Fibroblast of lung (primary cell): ENCODE measurements at regions not wholly inside any gene's neighbourhood (a gene's known extent, or its start where the extent isn't known, plus 50 kb on each side); places are given as distances from the start of the nearest gene placed in this dataset.

Source experiments
- CTCF ChIP-seq, 2 donors: IDR thresholded peaks in 1 of 2; conservative IDR thresholded peaks in 1 of 2; 1 replicate in 1 of 2; 2 replicates in 1 of 2; pipeline ENCODE4 v1.5.1; 2011 to 2012; ENCODE audit warnings: low read length in 2 of 2, control low read depth in 1 of 2, inconsistent platforms in 1 of 2, low read depth in 1 of 2, mild to moderate bottlenecking in 1 of 2
- EZH2 ChIP-seq: IDR thresholded peaks from 2 replicates; pipeline ENCODE4 v1.5.1; 2012; ENCODE audit warnings: low read length, control low read depth, mild to moderate bottlenecking; ENCODE audit errors: missing control alignments

GRCh38 chr6:165835410-165835851 is 172.4 kb upstream of the PDE10A start:
- TF ChIP-seq CTCF (conservative IDR thresholded peaks at IDR 0.05 in 1 of 2, IDR thresholded peaks at IDR 0.05 in 1 of 2; ENCODE audit: low read depth in 1 of 2, low read length in 2 of 2), result no peak
- no peak for TF ChIP-seq EZH2
